ENCODE measurements at regions not wholly inside any gene's neighbourhood (a gene's known extent, or its start where the extent isn't known, plus 50 kb on each side); places are given as distances from the start of the nearest gene placed in this dataset.

GRCh38 chr20:39853636-39854035 is 835.4 kb downstream of the MAFB start:
- TF ChIP-seq, protein P1, sequence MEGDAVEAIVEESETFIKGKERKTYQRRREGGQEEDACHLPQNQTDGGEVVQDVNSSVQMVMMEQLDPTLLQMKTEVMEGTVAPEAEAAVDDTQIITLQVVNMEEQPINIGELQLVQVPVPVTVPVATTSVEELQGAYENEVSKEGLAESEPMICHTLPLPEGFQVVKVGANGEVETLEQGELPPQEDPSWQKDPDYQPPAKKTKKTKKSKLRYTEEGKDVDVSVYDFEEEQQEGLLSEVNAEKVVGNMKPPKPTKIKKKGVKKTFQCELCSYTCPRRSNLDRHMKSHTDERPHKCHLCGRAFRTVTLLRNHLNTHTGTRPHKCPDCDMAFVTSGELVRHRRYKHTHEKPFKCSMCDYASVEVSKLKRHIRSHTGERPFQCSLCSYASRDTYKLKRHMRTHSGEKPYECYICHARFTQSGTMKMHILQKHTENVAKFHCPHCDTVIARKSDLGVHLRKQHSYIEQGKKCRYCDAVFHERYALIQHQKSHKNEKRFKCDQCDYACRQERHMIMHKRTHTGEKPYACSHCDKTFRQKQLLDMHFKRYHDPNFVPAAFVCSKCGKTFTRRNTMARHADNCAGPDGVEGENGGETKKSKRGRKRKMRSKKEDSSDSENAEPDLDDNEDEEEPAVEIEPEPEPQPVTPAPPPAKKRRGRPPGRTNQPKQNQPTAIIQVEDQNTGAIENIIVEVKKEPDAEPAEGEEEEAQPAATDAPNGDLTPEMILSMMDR (IDR thresholded peaks at IDR 0.05): no peak
- DNase-seq: no peak
- no peak overlapping the region for H3K27ac ChIP-seq (ENCODE audit: low read depth in 1 of 2, low read length in 2 of 2)
- intact Hi-C loops (cut with micrococcal nuclease): no loop called here
- H3K4me2 ChIP-seq (replicated peaks; ENCODE audit: extremely low read depth, low read length, poor library complexity, severe bottlenecking): no peak overlapping the region
- Mint-ChIP-seq H3K27me3 (ENCODE audit: low read depth in 3 of 3) (peaks cover 1% of the 10 kb centered on the region in 3 donors), H3K9me3 (peaks cover 0 to 2% (median 0%) of the 10 kb centered on the region in 7 donors), H3K27ac (no peak overlapping the region), H3K36me3 (no peaks in the 10 kb centered on the region), H3K4me3 (no peak overlapping the region), H3K4me1 (no peaks in the 10 kb centered on the region)
- no peaks in the 10 kb centered on the region for H3K27me3 ChIP-seq (ENCODE audit: control insufficient read depth in 2 of 2, insufficient read depth in 2 of 2, low read length in 2 of 2)
- no peak overlapping the region for H3K9ac ChIP-seq (ENCODE audit: insufficient read depth, low read length, poor library complexity, severe bottlenecking)
- H3K9me3 ChIP-seq (replicated peaks in 1 of 2; ENCODE audit: control insufficient read depth in 1 of 2, insufficient read depth in 1 of 2, low read length in 2 of 2): no peaks in the 10 kb centered on the region
- no peak overlapping the region for H3K4me3 ChIP-seq (replicated peaks in 1 of 3; ENCODE audit: low read depth in 2 of 3, low read length in 3 of 3)
- 86% methylated on average over 1 of the region's 2 CpGs for WGBS (ENCODE audit: insufficient coverage)
- no peak overlapping the region for H2AFZ ChIP-seq (ENCODE audit: insufficient read depth, low read depth, low read length, poor library complexity, severe bottlenecking)
- H3K36me3 ChIP-seq (replicated peaks in 1 of 2; ENCODE audit: control insufficient read depth in 1 of 2, insufficient read depth in 2 of 2, low read length in 2 of 2): no peaks in the 10 kb centered on the region
- no peaks in the 10 kb centered on the region for H3K79me2 ChIP-seq (ENCODE audit: insufficient read depth, low read length)
- no peaks in the 10 kb centered on the region for H3K4me1 ChIP-seq (ENCODE audit: control insufficient read depth in 1 of 2, insufficient read depth in 2 of 2, low read length in 2 of 2)
- H4K20me1 ChIP-seq (ENCODE audit: insufficient read depth, low read length): no peaks in the 10 kb centered on the region

GRCh38 chr20:39853050-39853449 is 836.0 kb downstream of the MAFB start:
- TF ChIP-seq, protein P1 (IDR thresholded peaks at IDR 0.05): no peak
- H3K27me3 ChIP-seq (ENCODE audit: control insufficient read depth in 2 of 2, insufficient read depth in 2 of 2, low read length in 2 of 2): no peaks in the 10 kb centered on the region
- no peaks in the 10 kb centered on the region for H4K20me1 ChIP-seq (ENCODE audit: insufficient read depth, low read length)
- WGBS (ENCODE audit: insufficient coverage): 77% methylated on average over 2 of the region's 3 CpGs
- no peak for DNase-seq
- no peaks in the 10 kb centered on the region for H3K9me3 ChIP-seq (replicated peaks in 1 of 2; ENCODE audit: control insufficient read depth in 1 of 2, insufficient read depth in 1 of 2, low read length in 2 of 2)
- peaks cover 0 to 2% (median 0%) of the 10 kb centered on the region in 7 donors for H3K9me3 Mint-ChIP-seq
- intact Hi-C loops (cut with micrococcal nuclease): no loop called here
- no peak overlapping the region for H3K4me3 Mint-ChIP-seq
- H3K4me3 ChIP-seq (replicated peaks in 1 of 3; ENCODE audit: low read depth in 2 of 3, low read length in 3 of 3): no peak overlapping the region
- H3K9ac ChIP-seq (ENCODE audit: insufficient read depth, low read length, poor library complexity, severe bottlenecking): no peak overlapping the region
- H3K4me1 ChIP-seq (ENCODE audit: control insufficient read depth in 1 of 2, insufficient read depth in 2 of 2, low read length in 2 of 2): no peaks in the 10 kb centered on the region
- H3K27ac Mint-ChIP-seq: no peak overlapping the region
- no peaks in the 10 kb centered on the region for H3K36me3 Mint-ChIP-seq
- H3K27ac ChIP-seq (ENCODE audit: low read depth in 1 of 2, low read length in 2 of 2): no peak overlapping the region
- peaks cover 1% of the 10 kb centered on the region in 3 donors for H3K27me3 Mint-ChIP-seq (ENCODE audit: low read depth in 3 of 3)
- H3K4me1 Mint-ChIP-seq: no peaks in the 10 kb centered on the region
- no peak overlapping the region for H3K4me2 ChIP-seq (replicated peaks; ENCODE audit: extremely low read depth, low read length, poor library complexity, severe bottlenecking)
- no peaks in the 10 kb centered on the region for H3K79me2 ChIP-seq (ENCODE audit: insufficient read depth, low read length)
- no peaks in the 10 kb centered on the region for H3K36me3 ChIP-seq (replicated peaks in 1 of 2; ENCODE audit: control insufficient read depth in 1 of 2, insufficient read depth in 2 of 2, low read length in 2 of 2)
- H2AFZ ChIP-seq (ENCODE audit: insufficient read depth, low read depth, low read length, poor library complexity, severe bottlenecking): no peak overlapping the region
